MM.1S (cell line): ENCODE measurements at regions not wholly inside any gene's neighbourhood (a gene's known extent, or its start where the extent isn't known, plus 50 kb on each side); places are given as distances from the start of the nearest gene placed in this dataset.

Experiments
- CTCF ChIP-seq: fragments of 300-600 bp; sonication (generic); IDR thresholded peaks from 2 replicates; pipeline ENCODE4 v1.5.1; 2016; ENCODE audit warnings: antibody characterized with exemption, low read length, mixed read lengths
- EZH2 ChIP-seq: fragments of 300-600 bp; sonication (generic); optimal IDR thresholded peaks from 2 replicates; pipeline ENCODE3; 2017; ENCODE audit warnings: low read depth, mild to moderate bottlenecking, antibody characterized with exemption, low read length, mixed read lengths

GRCh38 chr10:130492266-130492934, 356.2 kb downstream of the GLRX3 start:
- TF ChIP-seq CTCF (no peak), EZH2 (no peak)
